A673 (cell line): ENCODE measurements at regions not wholly inside any gene's neighbourhood (a gene's known extent, or its start where the extent isn't known, plus 50 kb on each side); places are given as distances from the start of the nearest gene placed in this dataset.

ENCODE experiments used
- BruUV-seq: library from RNA; stranded (reverse); fragments of 400-500 nt; replicated peaks from 2 replicates; lab custom pipeline; 2021; lab: Mats Ljungman, UMichigan
- CTCF ChIA-PET: fragments of 300-600 bp; sonication (Branson Sonifier 250); formaldehyde crosslinking; loops from one replicate; lab custom pipeline; 2022; ENCODE audit warnings: antibody characterized with exemption; lab: Charles Lee
- POLR2A ChIA-PET: fragments of 300-600 bp; sonication (Branson Sonifier 250); formaldehyde crosslinking; loops from one replicate; lab custom pipeline; 2022; ENCODE audit warnings: antibody characterized with exemption; ENCODE audit not compliant: low non-redundant PET; lab: Charles Lee
- DNase-seq: peaks from one replicate; pipeline ENCODE4 v3.0.0-alpha.2; 2015; ENCODE audit warnings: low spot score
- H3K27ac ChIP-seq: fragments of 200-600 bp; sonication (generic); 2 replicates; pipeline ENCODE4 v1.5.1; 2016; ENCODE audit warnings: mixed run types, low read depth, mild to moderate bottlenecking, mixed read lengths, antibody characterized with exemption, low read length; ENCODE audit not compliant: poor library complexity, severe bottlenecking
- H3K27me3 ChIP-seq: fragments of 200-600 bp; sonication (generic); replicated peaks from 2 replicates; pipeline ENCODE4 v1.6.1; 2017; ENCODE audit warnings: mixed run types, low read depth, mild to moderate bottlenecking, mixed read lengths, antibody characterized with exemption, low read length; ENCODE audit not compliant: insufficient read depth, poor library complexity
- H3K36me3 ChIP-seq: fragments of 200-600 bp; sonication (generic); 2 replicates; pipeline ENCODE4 v1.6.1; 2016; ENCODE audit warnings: mixed run types, mild to moderate bottlenecking, mixed read lengths, antibody characterized with exemption, low read length; ENCODE audit not compliant: insufficient read depth, poor library complexity, severe bottlenecking
- H3K4me1 ChIP-seq: fragments of 200-600 bp; sonication (generic); 2 replicates; pipeline ENCODE4 v1.6.1; 2017; ENCODE audit warnings: mixed run types, mild to moderate bottlenecking, mixed read lengths, antibody characterized with exemption, low read length; ENCODE audit not compliant: insufficient read depth, poor library complexity, severe bottlenecking
- H3K4me3 ChIP-seq: fragments of 200-600 bp; sonication (generic); 2 replicates; pipeline ENCODE4 v1.5.1; 2016; ENCODE audit warnings: low read depth, mixed run types, mild to moderate bottlenecking, mixed read lengths, low read length; ENCODE audit not compliant: poor library complexity, severe bottlenecking
- H3K9me3 ChIP-seq: fragments of 200-600 bp; sonication (generic); 2 replicates; pipeline ENCODE4 v1.6.1; 2016; ENCODE audit warnings: mixed run types, low read depth, mild to moderate bottlenecking, mixed read lengths, antibody characterized with exemption, low read length; ENCODE audit not compliant: poor library complexity, severe bottlenecking
- EZH2 ChIP-seq: fragments of 200-600 bp; sonication (generic); IDR thresholded peaks from 2 replicates; pipeline ENCODE4 v1.6.1; 2017; ENCODE audit warnings: borderline replicate concordance, low read depth, mild to moderate bottlenecking, mixed read lengths, antibody characterized with exemption, low read length; ENCODE audit not compliant: poor library complexity, severe bottlenecking
- intact Hi-C: fragments of 100-400 bp; cut with micrococcal nuclease; formaldehyde crosslinking; loops from one replicate; pipeline ENCODE4 v1.10.0; 2022; ENCODE audit not compliant: unreplicated experiment
- TF ChIP-seq, protein P1 (sequence below): fragments of 300-800, 200-600 bp; sonication (generic); conservative IDR thresholded peaks from 2 replicates; pipeline ENCODE4 v1.5.1; 2017; ENCODE audit warnings: low read depth, mild to moderate bottlenecking, antibody characterized with exemption, low read length, moderate library complexity, mixed read lengths

DNA sequence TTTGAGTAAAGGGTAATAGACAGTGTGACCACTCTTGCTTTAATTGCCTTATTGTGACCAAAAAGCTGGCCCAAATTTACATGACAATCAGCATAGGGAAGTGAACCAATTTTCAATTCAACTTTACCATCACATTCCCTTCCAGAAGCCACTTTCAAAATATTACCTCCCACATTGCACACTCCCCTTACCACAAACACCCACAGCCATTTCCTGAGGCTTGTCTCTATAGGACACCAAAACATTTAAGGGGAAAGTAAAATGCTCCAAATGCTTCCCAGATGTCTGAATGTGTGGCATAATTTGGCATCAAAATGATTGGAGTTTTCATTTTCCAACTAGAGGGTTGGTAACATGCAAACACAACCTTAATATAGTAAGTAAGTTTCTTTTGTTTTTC lies 616.1 kb downstream of the SLC4A3 start:
- BruUV-seq = no TSS peak
- ChIA-PET CTCF (no interaction called here), POLR2A (no interaction called here)

DNA sequence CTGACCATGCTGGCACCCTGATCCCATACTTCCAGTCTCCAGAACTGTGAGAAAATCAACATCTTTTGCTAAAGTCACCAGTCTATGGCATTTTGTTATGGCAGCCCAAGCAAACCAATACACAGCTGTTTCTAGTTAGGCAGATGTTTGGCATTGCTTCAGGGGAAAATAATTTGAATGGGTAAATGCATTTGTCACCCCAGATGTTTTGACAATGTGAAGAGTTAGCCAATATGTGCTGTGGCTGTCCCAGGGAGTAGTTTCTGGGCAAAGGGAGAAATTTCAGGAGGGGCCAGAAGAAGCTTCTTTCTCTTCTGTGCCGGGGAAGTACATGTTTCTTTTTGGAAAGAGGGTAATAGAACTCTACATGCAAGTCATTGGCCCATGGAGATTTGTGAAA lies 619.0 kb downstream of the SLC4A3 start:
- ChIA-PET CTCF (no interaction called here), POLR2A (no interaction called here)
- Histone ChIP-seq H3K4me3 (no peak overlapping the region), H3K27ac (peak overlapping the region; percentile 76), H3K9me3 (no peaks in the 10 kb centered on the region), H3K27me3 (no peaks in the 10 kb centered on the region), H3K36me3 (no peaks in the 10 kb centered on the region), H3K4me1 (peaks cover 51% of the 10 kb centered on the region)
- intact Hi-C loops = no loop called here
- BruUV-seq = no TSS peak
- peak; percentile 75 for DNase-seq
- TF ChIP-seq EZH2 = no peak
- TF ChIP-seq, protein P1, sequence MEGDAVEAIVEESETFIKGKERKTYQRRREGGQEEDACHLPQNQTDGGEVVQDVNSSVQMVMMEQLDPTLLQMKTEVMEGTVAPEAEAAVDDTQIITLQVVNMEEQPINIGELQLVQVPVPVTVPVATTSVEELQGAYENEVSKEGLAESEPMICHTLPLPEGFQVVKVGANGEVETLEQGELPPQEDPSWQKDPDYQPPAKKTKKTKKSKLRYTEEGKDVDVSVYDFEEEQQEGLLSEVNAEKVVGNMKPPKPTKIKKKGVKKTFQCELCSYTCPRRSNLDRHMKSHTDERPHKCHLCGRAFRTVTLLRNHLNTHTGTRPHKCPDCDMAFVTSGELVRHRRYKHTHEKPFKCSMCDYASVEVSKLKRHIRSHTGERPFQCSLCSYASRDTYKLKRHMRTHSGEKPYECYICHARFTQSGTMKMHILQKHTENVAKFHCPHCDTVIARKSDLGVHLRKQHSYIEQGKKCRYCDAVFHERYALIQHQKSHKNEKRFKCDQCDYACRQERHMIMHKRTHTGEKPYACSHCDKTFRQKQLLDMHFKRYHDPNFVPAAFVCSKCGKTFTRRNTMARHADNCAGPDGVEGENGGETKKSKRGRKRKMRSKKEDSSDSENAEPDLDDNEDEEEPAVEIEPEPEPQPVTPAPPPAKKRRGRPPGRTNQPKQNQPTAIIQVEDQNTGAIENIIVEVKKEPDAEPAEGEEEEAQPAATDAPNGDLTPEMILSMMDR = no peak

More for the DNA sequence above, 616.1 kb downstream of the SLC4A3 start:
- intact Hi-C loops = no loop called here
- TF ChIP-seq EZH2 = no peak
- TF ChIP-seq, protein P1 = no peak
- peak; percentile 71 for DNase-seq
- Histone ChIP-seq H3K9me3 (no peaks in the 10 kb centered on the region), H3K27me3 (no peaks in the 10 kb centered on the region), H3K4me3 (no peak overlapping the region), H3K36me3 (no peaks in the 10 kb centered on the region), H3K27ac (no peak overlapping the region), H3K4me1 (peaks cover 58% of the 10 kb centered on the region)

DNA sequence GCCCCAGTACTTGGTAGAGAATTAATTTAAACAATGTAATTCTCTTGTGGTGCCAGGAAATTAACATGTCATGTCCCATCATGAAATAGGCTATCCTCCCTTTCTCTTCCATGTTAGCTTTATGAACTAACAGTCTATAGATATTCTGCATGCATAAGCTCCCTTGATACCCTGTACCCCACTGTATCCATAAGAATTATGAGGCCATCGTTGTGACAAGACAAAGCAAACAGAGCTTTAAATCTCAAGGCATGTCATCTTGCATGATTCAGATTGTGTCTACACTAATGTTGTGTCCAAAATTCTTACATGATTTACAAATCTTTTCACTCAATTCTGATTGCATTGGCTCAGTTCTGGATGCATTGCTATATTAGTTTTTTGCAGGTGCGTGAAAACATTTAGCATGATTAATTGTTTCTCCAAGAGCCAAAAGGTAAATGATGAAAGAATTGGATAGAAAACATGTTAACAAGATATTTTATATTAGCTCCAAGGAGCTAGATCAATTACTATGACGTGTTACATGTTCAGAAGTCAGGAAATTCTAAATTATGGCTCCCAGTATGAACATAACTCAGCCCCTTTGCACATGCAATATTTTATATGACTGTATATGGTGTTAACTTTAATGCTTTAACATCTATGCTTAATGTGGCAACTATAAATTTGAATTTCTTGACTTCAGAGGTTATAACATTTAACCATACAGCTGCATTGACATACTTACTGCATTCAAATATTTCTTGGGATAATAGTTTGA lies 620.3 kb downstream of the SLC4A3 start:
- H3K27ac ChIP-seq = peak overlapping the region; percentile 76
- H3K27me3 ChIP-seq = no peaks in the 10 kb centered on the region
- BruUV-seq = no TSS peak
- ChIA-PET CTCF (no interaction called here), POLR2A (interaction anchor here (0.5 to 0.6 kb wide), 2 partner anchors 90 to 381 kb away, joined by 3 read pairs; no protein-coding TSS in a partner anchor)
- H3K36me3 ChIP-seq = no peaks in the 10 kb centered on the region
- TF ChIP-seq EZH2 = no peak
- TF ChIP-seq, protein P1 = no peak
- intact Hi-C loops = no loop called here
- H3K9me3 ChIP-seq = no peaks in the 10 kb centered on the region
- peaks cover 43% of the 10 kb centered on the region for H3K4me1 ChIP-seq
- no peak for DNase-seq
- H3K4me3 ChIP-seq = no peak overlapping the region
